Activated CD8-positive, alpha-beta T cell treated with anti-CD3 and anti-CD28 coated beads for 36 hours (primary cell): ENCODE measurements at regions not wholly inside any gene's neighbourhood (a gene's known extent, or its start where the extent isn't known, plus 50 kb on each side); places are given as distances from the start of the nearest gene placed in this dataset.
"Not testable (repeated sequence)": the region's sequence is repeated elsewhere in the genome, so short reads cannot be mapped to it uniquely, and the experiment has no call there.

Experiments
- ATAC-seq: fragments of 200-7000 bp; cut with Tn5 transposase; one replicate; pipeline ENCODE4 v1.10.0; 2021; ENCODE audit warnings: mild to moderate bottlenecking, moderate library complexity
- CTCF ChIA-PET: fragments of 350-600 bp; sonication (Branson Sonifier 250); formaldehyde crosslinking; loops from one replicate; lab custom pipeline; 2021; ENCODE audit warnings: antibody characterized with exemption; lab: Charles Lee
- POLR2A ChIA-PET: fragments of 350-600 bp; sonication (Branson Sonifier 250); formaldehyde crosslinking; loops from one replicate; lab custom pipeline; 2021; ENCODE audit warnings: antibody characterized with exemption; lab: Charles Lee
- DNase-seq: peaks from one replicate; pipeline ENCODE4 v3.0.0-alpha.2; 2020
- H3K27ac Mint-ChIP-seq: one replicate; pipeline ENCODE4 v1.8.0; 2021; ENCODE audit warnings: mild to moderate bottlenecking, mixed read lengths
- H3K27me3 Mint-ChIP-seq: one replicate; pipeline ENCODE4 v1.8.0; 2021; ENCODE audit warnings: mixed read lengths
- H3K36me3 Mint-ChIP-seq: one replicate; pipeline ENCODE4 v1.8.0; 2021; ENCODE audit warnings: low read depth, mixed read lengths
- H3K4me1 Mint-ChIP-seq: one replicate; pipeline ENCODE4 v1.8.0; 2021; ENCODE audit warnings: low read depth, mixed read lengths
- H3K4me3 Mint-ChIP-seq: one replicate; pipeline ENCODE4 v1.8.0; 2021; ENCODE audit warnings: mild to moderate bottlenecking, moderate library complexity, mixed read lengths
- H3K9me3 Mint-ChIP-seq: one replicate; pipeline ENCODE4 v1.8.0; 2021; ENCODE audit warnings: mixed read lengths
- CTCF ChIP-seq: fragments of 200-600 bp; IDR thresholded peaks from one replicate; pipeline ENCODE4 v1.8.0; 2022; ENCODE audit warnings: antibody characterized with exemption, mild to moderate bottlenecking
- intact Hi-C: fragments of 100-400 bp; cut with micrococcal nuclease; formaldehyde crosslinking; loops from one replicate; pipeline ENCODE4 v1.10.0; 2022

GRCh38 chr14:38662781-38663180 lies 406.9 kb upstream of the CLEC14A start:
- Mint-ChIP-seq H3K4me1 (no peaks in the 10 kb centered on the region), H3K27me3 (no peaks in the 10 kb centered on the region), H3K9me3 (no peaks in the 10 kb centered on the region), H3K36me3 (no peaks in the 10 kb centered on the region), H3K27ac (no peak overlapping the region), H3K4me3 (no peak overlapping the region)
- ChIA-PET CTCF (no interaction called here), POLR2A (no interaction called here)
- no peak for TF ChIP-seq CTCF
- no peak for DNase-seq
- intact Hi-C loops = no loop called here
- no peak for ATAC-seq

GRCh38 chr14:38646391-38646790 lies 390.5 kb upstream of the CLEC14A start:
- ATAC-seq (no peak), DNase-seq (no peak)
- no peak overlapping the region for H3K27ac Mint-ChIP-seq
- ChIA-PET CTCF (no interaction called here), POLR2A (interaction anchor here (1.1 kb wide), 1 partner anchor 18 kb away, joined by 4 read pairs; no protein-coding TSS in a partner anchor)
- no peaks in the 10 kb centered on the region for H3K4me1 Mint-ChIP-seq
- no peaks in the 10 kb centered on the region for H3K36me3 Mint-ChIP-seq
- H3K27me3 Mint-ChIP-seq = no peaks in the 10 kb centered on the region
- H3K4me3 Mint-ChIP-seq = no peak overlapping the region
- intact Hi-C loops = no loop called here
- H3K9me3 Mint-ChIP-seq = no peaks in the 10 kb centered on the region
- TF ChIP-seq CTCF = no peak

GRCh38 chr14:38634913-38635312 lies 379.0 kb upstream of the CLEC14A start:
- DNase-seq, ATAC-seq, H3K4me3 Mint-ChIP-seq, H3K36me3 Mint-ChIP-seq, POLR2A ChIA-PET, H3K27me3 Mint-ChIP-seq, H3K27ac Mint-ChIP-seq, CTCF ChIA-PET, H3K9me3 Mint-ChIP-seq, H3K4me1 Mint-ChIP-seq, intact Hi-C loops: not testable (repeated sequence)

GRCh38 chr14:38629412-38629811 lies 373.5 kb upstream of the CLEC14A start:
- no peak overlapping the region for H3K27ac Mint-ChIP-seq
- ChIA-PET CTCF (no interaction called here), POLR2A (no interaction called here)

GRCh38 chr14:38627163-38627562 lies 371.3 kb upstream of the CLEC14A start:
- ATAC-seq (no peak), DNase-seq (no peak)
- Mint-ChIP-seq H3K36me3 (no peaks in the 10 kb centered on the region), H3K9me3 (peaks cover 2% of the 10 kb centered on the region), H3K4me1 (no peaks in the 10 kb centered on the region), H3K4me3 (no peak overlapping the region), H3K27me3 (peaks cover 3% of the 10 kb centered on the region), H3K27ac (no peak overlapping the region)
- no peak for TF ChIP-seq CTCF
- POLR2A ChIA-PET = no interaction called here
- intact Hi-C loops = no loop called here
- CTCF ChIA-PET = no interaction called here

More at GRCh38 chr14:38629412-38629811, 373.5 kb upstream of the CLEC14A start:
- no peaks in the 10 kb centered on the region for H3K27me3 Mint-ChIP-seq
- ATAC-seq = no peak
- no peaks in the 10 kb centered on the region for H3K4me1 Mint-ChIP-seq
- intact Hi-C loops = no loop called here
- no peak overlapping the region for H3K4me3 Mint-ChIP-seq
- TF ChIP-seq CTCF = no peak
- DNase-seq = no peak
- H3K9me3 Mint-ChIP-seq = peaks cover 1% of the 10 kb centered on the region
- H3K36me3 Mint-ChIP-seq = no peaks in the 10 kb centered on the region

GRCh38 chr14:38623661-38624060 lies 367.8 kb upstream of the CLEC14A start:
- CTCF ChIA-PET = no interaction called here
- intact Hi-C loops = no loop called here
- peaks cover 3% of the 10 kb centered on the region for H3K27me3 Mint-ChIP-seq
- no peak for DNase-seq
- POLR2A ChIA-PET = no interaction called here
- no peak overlapping the region for H3K27ac Mint-ChIP-seq
- H3K9me3 Mint-ChIP-seq = peaks cover 2% of the 10 kb centered on the region
- TF ChIP-seq CTCF = no peak
- H3K36me3 Mint-ChIP-seq = no peaks in the 10 kb centered on the region
- H3K4me3 Mint-ChIP-seq = no peak overlapping the region
- ATAC-seq = no peak
- H3K4me1 Mint-ChIP-seq = no peaks in the 10 kb centered on the region
